AG10803 (cell line): ENCODE measurements at regions not wholly inside any gene's neighbourhood (a gene's known extent, or its start where the extent isn't known, plus 50 kb on each side); places are given as distances from the start of the nearest gene placed in this dataset.
"Not testable (repeated sequence)": the region's sequence is repeated elsewhere in the genome, so short reads cannot be mapped to it uniquely, and the experiment has no call there.

ENCODE experiments used
- DNase-seq: peaks from one replicate; pipeline ENCODE4 v3.0.0; 2010; ENCODE audit warnings: low read depth
- H3K4me3 ChIP-seq: 2 replicates; pipeline ENCODE4 v1.5.1; 2011; ENCODE audit warnings: mild to moderate bottlenecking, low read length, control low read depth
- CTCF ChIP-seq: conservative IDR thresholded peaks from 2 replicates; pipeline ENCODE4 v1.5.1; 2011; ENCODE audit warnings: mild to moderate bottlenecking, low read length, control low read depth, inconsistent platforms

DNA sequence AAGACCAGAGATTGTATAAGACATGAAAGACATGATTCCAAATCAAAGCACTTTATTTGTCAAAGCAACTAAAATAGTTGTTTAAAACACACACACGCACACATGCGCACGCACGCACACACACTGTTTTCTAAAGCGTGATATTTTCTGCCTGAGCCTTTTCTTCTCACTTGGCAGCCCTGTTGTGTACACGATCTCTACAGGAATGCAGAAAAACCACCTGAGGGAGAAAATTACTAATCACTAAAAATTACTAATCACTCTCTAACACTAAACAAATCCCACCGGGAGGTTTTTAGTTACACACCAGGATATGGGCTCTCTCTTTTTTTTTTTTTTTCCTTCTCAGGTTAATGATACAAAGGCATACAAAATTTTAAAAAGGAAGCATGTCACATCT, 160.1 kb upstream of the ATP11B start:
- no peak for TF ChIP-seq CTCF
- DNase-seq = no peak
- H3K4me3 ChIP-seq = no peak overlapping the region

- no peak overlapping the region for H3K4me3 ChIP-seq
- no peak for DNase-seq
- TF ChIP-seq CTCF = no peak
These were observed 156.7 kb upstream of the ATP11B start for GRCh38 chr3:182636646-182637045.

DNA sequence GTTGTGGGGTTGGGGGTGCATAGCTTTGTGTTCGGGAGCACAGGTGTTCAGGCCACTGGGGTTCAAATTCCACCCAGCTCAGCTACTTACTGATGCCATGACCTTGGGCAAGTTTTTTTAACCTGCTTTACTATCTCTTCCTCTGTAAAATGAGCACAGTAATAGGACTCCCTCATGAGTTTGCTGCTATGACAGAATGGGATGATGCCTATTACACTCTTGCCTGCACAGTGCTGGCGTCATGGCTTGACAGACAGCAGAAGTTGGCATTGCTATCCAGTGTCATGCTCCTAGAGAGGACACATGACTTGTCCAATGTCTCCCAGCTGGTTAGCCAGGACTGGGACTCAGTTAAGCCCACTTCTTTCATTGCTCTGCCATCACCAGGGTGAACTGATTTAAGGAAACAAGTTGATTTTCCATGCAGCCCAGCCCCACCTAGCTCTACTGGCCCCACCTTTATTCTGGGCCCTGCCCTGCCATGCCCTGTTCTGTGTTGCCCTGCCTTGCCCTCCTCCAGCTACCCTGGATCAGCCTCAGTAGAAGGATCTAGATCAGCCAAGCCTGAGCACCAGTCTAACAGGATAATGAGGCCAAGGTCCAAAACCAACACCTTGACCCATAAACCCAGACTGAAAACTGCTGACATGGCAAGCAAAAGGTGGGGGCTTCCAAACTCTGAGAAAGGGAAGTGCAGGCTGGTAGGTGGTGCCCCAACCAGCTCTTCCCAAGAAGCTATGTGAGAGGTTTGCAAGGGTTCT, 155.8 kb upstream of the ATP11B start:
- DNase-seq = no peak
- H3K4me3 ChIP-seq = no peak overlapping the region
- no peak for TF ChIP-seq CTCF

DNA sequence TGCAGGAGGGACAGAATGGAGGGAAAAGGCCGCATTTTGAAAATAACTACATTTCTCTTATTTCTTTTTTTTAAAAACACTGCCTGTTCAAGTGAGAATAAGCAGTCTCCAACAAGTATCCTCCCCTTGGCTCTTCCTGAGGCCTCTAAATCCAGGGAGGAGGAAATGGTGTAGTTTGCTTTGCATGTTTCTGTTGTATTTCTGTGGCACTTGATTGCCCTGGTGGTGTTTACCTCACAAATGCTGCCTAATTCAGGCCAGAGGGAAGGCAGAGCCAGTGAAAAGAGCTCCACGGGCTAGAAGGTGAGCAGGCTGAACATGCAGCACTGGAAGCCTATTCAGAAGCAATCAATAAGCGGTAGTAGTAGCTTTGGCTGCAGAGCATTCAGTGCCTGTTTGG, 149.3 kb upstream of the ATP11B start:
- no peak for DNase-seq
- no peak for TF ChIP-seq CTCF
- no peak overlapping the region for H3K4me3 ChIP-seq

DNA sequence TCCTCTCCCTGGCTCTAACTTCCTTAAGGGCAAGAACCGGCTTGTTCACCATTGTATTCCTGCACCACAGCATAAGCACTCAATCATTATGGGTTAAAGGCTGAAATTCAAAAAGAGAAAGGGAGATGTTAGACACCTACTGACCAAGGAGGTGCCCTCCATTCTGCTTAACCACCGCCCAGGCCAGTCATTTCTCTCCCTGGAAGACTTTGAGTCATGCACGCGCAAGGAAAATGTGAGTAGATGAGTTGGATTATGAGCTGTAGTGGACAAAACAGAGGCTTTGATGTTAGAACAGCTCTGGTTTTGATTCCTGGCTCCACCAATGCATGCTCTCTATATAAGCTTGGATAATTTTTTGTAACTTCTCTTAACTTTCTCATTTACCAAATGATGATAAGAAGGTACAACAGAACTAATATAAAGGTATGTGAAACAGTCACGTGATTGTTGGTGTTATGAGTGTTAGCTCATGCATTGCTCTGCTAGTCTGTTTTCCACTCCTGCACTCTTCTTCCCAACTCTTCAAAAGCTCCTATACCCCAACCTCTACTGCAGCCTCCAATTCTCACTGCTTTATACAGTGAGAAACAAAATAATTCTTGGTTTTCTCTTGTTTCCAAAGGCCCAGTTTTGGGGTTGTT, 148.4 kb upstream of the ATP11B start:
- DNase-seq = no peak
- TF ChIP-seq CTCF = no peak
- no peak overlapping the region for H3K4me3 ChIP-seq

DNA sequence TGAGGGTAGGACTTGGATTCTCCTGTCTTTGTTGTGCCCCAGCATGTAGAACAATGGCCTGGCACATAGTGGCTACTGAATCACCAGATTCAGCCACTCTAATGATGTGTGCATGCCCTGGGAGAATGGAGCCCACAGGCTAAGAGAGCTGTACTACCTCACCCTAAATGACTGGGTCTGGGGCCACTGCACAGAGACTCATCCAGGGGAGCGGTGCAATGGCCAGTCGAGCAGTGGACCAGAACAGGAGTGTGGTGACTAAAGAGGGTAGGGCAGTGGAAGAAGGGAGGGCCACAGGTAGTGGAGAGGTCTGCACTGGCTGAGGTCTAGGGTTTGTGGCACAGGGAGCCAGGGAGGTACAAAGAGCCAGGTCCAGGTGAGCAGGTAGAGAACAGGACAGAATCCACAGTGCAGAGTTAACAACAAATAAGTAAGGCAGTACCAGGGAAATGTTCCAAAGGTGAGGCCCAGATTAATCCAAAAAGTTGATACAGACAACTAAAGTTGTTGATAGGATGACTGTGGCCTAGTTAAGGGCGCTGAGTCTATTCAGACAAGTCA, 142.7 kb upstream of the ATP11B start:
- H3K4me3 ChIP-seq = no peak overlapping the region
- TF ChIP-seq CTCF = no peak
- DNase-seq = no peak

DNA sequence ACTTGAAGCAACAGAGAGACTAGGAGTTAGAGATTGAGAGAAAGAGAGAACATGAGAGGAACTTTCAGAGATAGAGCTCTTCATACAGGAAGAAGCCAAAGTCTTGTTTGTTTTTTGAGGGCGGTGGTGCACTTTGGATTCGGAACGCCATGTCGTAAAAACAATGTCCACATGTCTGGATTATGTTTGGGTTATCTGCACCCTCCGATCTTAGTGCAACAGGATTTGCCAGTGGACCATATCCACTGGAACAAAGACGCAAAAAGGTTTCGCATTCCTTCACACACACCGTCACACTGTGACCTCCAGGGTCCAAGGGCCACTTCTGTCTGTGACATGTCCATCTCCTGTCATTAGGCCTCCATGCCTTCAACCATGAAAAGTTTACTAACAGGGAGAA, 141.8 kb upstream of the ATP11B start:
- no peak overlapping the region for H3K4me3 ChIP-seq
- no peak for TF ChIP-seq CTCF
- no peak for DNase-seq

DNA sequence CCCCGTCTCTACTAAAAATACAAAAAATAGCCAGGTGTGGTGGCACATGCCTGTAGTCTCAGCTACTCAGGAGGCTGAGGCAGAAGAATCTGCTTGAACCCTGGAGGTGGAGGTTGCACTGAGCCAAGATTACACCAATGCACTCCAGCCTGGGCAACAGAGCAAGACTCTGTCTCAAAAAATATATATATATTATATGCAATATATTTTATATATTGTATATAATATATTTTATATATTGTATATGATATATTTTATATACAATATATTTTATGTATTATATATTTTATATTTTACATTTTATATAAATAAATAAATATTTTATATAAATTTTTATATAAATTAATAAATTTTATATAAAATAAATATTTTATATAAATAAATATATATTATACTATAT, 140.2 kb upstream of the ATP11B start:
- DNase-seq, H3K4me3 ChIP-seq: not testable (repeated sequence)
